SK-N-SH treated with all-trans-retinoic acid at 6 μM for 48 hours (cell line): ENCODE measurements at regions not wholly inside any gene's neighbourhood (a gene's known extent, or its start where the extent isn't known, plus 50 kb on each side); places are given as distances from the start of the nearest gene placed in this dataset.

Experiments used
- ARNTL ChIP-seq: fragments of 450-650 bp; formaldehyde crosslinking; IDR thresholded peaks from 2 replicates; pipeline ENCODE4 v1.5.0; 2020; ENCODE audit warnings: low read depth, mild to moderate bottlenecking, moderate library complexity, borderline replicate concordance
- PATZ1 ChIP-seq: fragments of 250-450 bp; sonication (Bioruptor Pico); IDR thresholded peaks from 2 replicates; pipeline ENCODE4 v1.8.0; 2020; ENCODE audit warnings: mild to moderate bottlenecking, moderate library complexity, borderline replicate concordance
- POU6F1 ChIP-seq: fragments of 250-450 bp; sonication (Bioruptor Pico); IDR thresholded peaks from 2 replicates; pipeline ENCODE4 v1.8.0; 2021; ENCODE audit warnings: low read depth, mild to moderate bottlenecking, moderate library complexity, borderline replicate concordance
- PPARA ChIP-seq: fragments of 250-450 bp; sonication (Bioruptor Pico); IDR thresholded peaks from 2 replicates; pipeline ENCODE4 v1.5.0; 2020; ENCODE audit warnings: mild to moderate bottlenecking, borderline replicate concordance
- RARB ChIP-seq: fragments of 250-450 bp; sonication (Bioruptor Pico); IDR thresholded peaks from 2 replicates; pipeline ENCODE4 v1.8.0; 2021; ENCODE audit warnings: mild to moderate bottlenecking, moderate library complexity
- SNAI2 ChIP-seq: fragments of 250-450 bp; sonication (Bioruptor Pico); IDR thresholded peaks from 2 replicates; pipeline ENCODE4 v1.5.0; 2020; ENCODE audit warnings: mild to moderate bottlenecking, moderate library complexity
- TCF4 ChIP-seq: fragments of 250-450 bp; sonication (Bioruptor Pico); IDR thresholded peaks from 2 replicates; pipeline ENCODE4 v1.8.0; 2021; ENCODE audit warnings: mild to moderate bottlenecking, moderate library complexity, borderline replicate concordance
- ZFP3 ChIP-seq: fragments of 250-450 bp; sonication (Bioruptor Pico); IDR thresholded peaks from 2 replicates; pipeline ENCODE4 v1.5.0; 2020; ENCODE audit warnings: mild to moderate bottlenecking, moderate library complexity
- TF ChIP-seq, protein P1 (sequence below): fragments of 250-450 bp; sonication (Bioruptor Pico); IDR thresholded peaks from 2 replicates; pipeline ENCODE4 v1.5.0; 2020; ENCODE audit warnings: mild to moderate bottlenecking, moderate library complexity
- TF ChIP-seq, protein P2 (sequence below): fragments of 250-450 bp; sonication (Bioruptor Pico); IDR thresholded peaks from 2 replicates; pipeline ENCODE4 v1.5.1; 2020; ENCODE audit warnings: low read depth, mild to moderate bottlenecking, moderate library complexity

DNA sequence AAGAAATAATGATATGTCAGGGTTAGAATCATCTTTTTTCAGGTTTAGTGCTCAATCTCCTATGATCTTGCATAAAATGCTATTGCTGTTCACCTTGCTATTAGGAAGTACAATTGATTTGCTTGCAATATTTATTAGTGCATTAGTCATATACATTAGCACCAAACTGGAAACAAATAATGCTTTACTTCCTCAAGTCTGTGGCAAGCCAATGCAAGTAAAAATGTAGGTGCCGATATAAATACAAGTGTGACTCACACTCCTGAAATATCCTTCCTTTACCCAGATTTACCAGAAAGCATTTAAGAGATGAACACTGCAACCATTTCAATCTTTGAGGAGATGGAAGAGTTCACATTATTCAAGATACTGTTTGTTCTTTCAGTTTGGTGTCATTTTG is 1487.7 kb upstream of the ADGRL3 start:
- TF ChIP-seq POU6F1 (CRISPR knock-in tag) (no peak), ARNTL (CRISPR knock-in tag) (no peak), ZFP3 (CRISPR knock-in tag) (no peak), TCF4 (no peak), RARB (no peak), PPARA (no peak), PATZ1 (CRISPR knock-in tag) (no peak), SNAI2 (no peak)
- TF ChIP-seq, protein P1, sequence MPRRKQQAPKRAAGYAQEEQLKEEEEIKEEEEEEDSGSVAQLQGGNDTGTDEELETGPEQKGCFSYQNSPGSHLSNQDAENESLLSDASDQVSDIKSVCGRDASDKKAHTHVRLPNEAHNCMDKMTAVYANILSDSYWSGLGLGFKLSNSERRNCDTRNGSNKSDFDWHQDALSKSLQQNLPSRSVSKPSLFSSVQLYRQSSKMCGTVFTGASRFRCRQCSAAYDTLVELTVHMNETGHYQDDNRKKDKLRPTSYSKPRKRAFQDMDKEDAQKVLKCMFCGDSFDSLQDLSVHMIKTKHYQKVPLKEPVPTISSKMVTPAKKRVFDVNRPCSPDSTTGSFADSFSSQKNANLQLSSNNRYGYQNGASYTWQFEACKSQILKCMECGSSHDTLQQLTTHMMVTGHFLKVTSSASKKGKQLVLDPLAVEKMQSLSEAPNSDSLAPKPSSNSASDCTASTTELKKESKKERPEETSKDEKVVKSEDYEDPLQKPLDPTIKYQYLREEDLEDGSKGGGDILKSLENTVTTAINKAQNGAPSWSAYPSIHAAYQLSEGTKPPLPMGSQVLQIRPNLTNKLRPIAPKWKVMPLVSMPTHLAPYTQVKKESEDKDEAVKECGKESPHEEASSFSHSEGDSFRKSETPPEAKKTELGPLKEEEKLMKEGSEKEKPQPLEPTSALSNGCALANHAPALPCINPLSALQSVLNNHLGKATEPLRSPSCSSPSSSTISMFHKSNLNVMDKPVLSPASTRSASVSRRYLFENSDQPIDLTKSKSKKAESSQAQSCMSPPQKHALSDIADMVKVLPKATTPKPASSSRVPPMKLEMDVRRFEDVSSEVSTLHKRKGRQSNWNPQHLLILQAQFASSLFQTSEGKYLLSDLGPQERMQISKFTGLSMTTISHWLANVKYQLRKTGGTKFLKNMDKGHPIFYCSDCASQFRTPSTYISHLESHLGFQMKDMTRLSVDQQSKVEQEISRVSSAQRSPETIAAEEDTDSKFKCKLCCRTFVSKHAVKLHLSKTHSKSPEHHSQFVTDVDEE = no peak
- TF ChIP-seq, protein P2, sequence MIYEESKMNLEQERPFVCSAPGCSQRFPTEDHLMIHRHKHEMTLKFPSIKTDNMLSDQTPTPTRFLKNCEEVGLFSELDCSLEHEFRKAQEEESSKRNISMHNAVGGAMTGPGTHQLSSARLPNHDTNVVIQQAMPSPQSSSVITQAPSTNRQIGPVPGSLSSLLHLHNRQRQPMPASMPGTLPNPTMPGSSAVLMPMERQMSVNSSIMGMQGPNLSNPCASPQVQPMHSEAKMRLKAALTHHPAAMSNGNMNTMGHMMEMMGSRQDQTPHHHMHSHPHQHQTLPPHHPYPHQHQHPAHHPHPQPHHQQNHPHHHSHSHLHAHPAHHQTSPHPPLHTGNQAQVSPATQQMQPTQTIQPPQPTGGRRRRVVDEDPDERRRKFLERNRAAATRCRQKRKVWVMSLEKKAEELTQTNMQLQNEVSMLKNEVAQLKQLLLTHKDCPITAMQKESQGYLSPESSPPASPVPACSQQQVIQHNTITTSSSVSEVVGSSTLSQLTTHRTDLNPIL (CRISPR knock-in tag) = no peak
